ENCODE measurements at regions not wholly inside any gene's neighbourhood (a gene's known extent, or its start where the extent isn't known, plus 50 kb on each side); places are given as distances from the start of the nearest gene placed in this dataset.
"Not testable (repeated sequence)": the region's sequence is repeated elsewhere in the genome, so short reads cannot be mapped to it uniquely, and the experiment has no call there.

DNA sequence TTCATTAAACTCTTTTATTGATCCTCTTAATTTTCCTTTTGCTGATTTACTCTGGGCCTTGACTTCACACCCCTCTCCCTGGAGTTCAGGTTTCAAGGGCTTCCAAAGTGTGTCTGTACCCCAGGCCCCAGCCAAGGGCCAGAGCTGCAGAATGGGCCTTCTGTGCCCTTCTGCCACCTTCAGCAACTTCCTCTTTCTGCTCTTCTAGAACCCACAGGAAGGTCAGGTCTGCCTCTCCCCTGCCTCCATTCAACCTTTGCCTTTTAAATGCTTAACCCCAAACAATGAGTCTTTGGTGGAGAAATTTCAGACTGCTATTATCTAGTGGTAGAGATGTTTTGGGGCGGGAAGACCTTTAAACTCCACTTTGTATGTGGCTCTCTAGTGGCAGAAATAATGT lies 63.1 kb downstream of the TSN start:
- no peak for ATAC-seq

DNA sequence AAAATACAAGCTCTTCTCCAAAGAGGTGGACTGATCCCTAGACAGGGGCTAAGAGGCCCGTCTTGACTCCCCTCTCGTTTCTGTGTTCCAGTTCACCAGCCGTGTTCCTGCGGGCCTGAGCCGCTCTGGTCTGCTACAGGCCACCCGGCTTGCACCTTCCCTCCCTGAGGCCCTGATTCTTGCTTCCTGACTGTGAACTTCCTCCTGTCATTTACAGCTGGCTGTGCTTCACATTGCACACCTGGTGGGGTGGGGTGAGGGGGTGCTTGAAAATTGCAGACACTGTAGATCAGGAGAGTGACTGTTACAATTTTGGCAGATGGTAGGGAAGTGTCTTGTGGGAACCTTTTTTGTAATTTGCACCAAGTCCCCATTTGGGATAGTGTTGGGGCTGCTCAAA lies 64.4 kb downstream of the TSN start:
- ATAC-seq = no peak

GRCh38 chr2:121821476-121822158 lies 66.2 kb downstream of the TSN start:
- ATAC-seq = no peak

DNA sequence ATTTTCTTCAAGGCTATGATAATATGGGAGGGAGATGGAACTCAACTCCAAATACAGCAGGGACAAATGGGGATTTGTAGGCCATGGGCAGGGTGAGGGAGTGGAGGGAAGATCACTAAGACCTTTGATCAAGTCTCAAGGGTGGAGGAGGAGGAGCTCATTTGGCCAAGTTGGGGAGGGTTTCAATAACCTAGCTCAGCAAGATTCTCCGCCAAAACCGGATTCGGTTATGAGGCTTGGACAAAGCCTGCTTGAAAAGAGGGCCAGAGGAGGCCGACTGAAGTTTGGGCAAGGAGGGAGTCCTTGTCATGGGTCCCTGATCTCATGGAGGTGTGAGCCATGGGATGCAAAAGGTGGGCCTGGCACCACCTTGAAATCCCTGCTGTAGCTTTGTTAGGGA lies 68.8 kb downstream of the TSN start:
- no peak for ATAC-seq

DNA sequence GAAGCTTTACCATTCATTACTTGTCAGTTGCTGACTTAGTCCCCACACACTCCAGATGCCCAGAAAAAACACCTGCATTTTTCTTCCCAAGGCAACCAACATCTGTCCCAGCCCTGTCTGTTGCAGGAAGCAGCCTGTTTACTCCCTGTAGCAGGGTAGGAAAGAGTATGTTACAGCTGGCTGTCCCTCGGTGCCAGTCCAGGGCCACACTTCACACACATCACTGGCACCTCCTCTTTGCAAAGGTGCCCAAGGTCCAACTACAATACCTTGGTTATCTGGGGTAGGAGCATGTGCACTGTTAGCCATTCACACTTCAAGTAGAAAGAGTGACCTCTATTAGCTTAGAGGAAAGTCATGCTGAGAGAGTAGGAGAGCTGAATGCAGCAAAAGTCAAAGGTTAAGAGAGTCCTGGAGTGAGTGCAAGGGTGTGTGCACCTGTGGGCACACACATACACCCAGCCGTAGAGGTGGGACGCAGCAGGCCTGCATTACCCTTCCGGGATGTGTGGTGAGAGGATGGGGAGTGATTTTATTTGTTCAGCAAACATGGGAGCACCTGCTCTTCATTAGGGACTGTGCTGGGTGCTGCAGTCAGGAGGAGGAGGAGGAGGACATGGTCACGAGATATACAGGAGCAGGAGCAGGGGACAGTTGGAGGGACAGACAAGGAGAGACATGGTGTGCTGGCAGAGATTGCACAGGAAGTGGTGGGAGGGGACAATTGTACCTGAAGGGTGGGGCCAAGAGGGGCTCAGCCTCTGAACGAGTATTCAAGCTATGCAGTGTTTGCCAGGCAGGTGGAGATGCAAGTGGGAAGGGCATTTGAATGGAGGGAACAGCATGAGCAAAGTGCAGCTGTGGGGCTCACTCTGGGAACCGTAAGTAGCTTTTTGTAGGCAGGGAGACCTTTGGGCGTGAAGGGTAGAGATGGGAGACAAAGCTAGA lies 69.8 kb downstream of the TSN start:
- ATAC-seq = no peak

- no peak for ATAC-seq
Measured at GRCh38 chr2:121826036-121826435, 70.6 kb downstream of the TSN start.

DNA sequence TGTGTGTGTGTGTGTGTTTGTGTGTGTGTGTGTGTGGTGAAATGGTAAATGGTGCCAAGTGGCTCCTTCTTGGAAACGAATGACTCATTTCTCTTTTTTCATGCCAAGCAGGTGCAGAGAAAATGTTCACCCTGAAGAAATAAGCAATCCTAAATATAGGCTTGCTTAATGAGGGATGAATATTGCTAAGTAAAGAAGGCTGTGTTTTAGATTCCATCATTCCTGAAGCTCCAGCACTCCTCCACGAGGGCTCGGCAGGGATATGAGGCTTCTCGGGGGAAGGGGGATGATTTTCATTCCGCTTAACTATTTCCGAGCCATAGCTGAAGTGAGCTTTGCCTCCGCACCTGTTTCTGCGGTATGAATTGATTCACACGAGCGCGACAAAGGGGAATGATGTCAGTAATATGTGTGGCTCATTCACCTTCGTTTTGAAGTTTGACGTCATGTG lies 72.9 kb downstream of the TSN start:
- ATAC-seq = no peak

DNA sequence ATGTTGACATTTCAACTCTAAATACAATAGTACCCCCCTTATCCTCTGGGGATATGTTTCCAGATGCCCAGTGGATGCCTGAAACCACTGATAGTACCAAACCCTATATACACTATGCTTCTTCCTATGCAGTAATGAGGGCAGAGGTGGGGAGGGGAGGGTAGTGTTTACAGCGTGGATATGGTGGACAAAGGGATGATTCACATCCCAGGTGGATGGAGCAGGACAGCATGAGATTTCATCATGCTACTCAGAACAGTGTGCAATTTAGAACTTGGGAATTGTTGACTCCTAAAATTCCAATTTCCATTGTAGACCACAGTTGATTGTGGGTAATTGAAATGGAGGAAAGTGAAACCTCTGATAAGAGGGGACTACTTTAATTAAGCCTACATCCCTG lies 75.4 kb downstream of the TSN start:
- no peak for ATAC-seq

DNA sequence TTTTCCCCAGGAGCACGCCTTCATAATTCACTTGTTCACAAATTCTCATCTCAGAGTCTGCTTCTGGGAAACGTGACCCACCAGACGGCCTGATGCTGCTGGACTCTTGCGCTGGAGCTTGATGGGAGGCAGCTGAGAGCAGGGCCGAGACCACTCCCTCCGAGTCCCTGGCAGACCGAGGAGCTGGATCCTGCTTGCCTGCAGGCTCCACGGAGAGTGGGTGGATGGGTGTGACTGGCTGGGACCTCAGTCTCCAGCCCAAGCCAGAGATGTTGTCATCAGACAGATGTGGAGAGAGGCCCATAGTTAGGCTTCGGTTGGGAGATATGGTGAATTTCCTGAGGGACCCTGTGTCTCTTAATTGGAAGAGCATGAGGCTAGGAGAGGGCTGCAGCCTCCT lies 76.4 kb downstream of the TSN start:
- ATAC-seq = no peak

GRCh38 chr2:121832412-121833357 lies 77.2 kb downstream of the TSN start:
- no peak for ATAC-seq

DNA sequence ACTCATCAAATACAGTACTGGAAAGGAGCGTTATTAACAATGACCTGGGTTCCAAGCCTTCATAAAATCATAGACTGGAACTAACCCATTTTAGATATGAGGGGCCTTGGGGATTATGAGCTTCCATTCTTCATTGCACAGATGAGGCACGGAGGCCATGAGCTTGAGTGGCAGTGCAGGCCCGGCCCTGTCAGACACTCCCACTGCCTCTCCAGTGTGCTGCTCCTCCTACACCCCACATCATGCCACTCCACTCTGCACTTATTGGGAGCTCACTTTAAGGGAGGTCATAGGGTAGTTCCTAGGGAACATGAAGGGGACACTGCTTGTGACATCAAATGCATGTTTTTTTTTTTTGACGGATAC lies 77.9 kb downstream of the TSN start:
- no peak for ATAC-seq

DNA sequence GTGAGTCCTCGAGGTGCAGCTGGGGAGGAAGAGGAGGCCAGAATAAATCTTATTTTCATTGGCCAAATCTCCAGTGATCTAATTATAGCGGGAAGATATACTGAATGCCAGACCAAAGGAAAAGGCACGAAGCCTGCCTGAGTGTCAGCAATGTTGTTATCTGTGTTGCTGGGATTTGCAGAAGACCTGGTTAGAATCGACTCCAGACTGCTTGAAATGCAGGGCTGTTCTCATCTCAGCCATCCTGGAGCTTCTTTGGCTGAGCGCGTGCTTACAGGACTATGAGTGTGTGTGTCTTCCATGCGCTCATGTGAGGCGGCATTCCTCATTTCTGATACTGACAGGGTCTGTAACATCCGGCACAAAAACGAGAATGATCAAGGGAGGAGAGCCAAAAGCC lies 81.2 kb downstream of the TSN start:
- no peak for ATAC-seq

- no peak for ATAC-seq
Measured at GRCh38 chr2:121837591-121837990, 82.1 kb downstream of the TSN start.

DNA sequence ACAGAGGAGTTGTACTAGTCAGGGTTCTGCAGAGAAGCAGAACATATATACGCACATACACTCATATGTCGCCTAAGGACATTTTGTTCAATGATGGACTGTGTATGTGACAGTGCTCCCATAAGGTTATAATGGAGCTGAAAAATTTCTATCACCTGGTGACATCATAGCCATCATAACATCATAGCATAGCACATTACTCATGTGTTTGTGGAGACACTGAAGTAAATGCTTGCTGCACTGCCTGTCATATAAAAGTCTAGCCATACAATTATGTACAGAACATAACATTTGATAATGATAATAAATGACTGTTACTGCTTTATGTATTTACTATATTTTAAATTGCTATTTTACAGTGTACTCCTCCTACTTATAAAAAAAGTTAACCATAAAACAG lies 83.1 kb downstream of the TSN start:
- ATAC-seq = no peak

DNA sequence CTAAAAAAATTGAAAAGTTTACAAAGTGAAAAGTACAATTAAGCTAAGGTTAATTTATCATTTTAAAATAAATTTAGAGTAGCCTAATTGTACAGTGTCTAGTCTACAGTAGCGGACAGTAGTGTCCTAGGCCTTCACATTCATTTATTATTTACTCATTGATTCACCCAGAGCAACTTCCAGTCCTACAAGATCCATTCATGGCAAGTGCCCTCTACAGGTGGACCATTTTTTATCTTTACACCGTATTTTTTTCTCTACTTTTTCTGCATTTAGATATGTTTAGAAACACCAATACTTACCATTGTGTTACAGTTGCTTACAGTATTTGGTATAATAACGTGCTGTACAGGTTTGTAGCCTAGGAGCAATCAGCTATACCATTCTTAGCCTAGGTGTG lies 84.1 kb downstream of the TSN start:
- no peak for ATAC-seq

- ATAC-seq = no peak
Measured at GRCh38 chr2:121849236-121849635, 93.8 kb downstream of the TSN start.

DNA sequence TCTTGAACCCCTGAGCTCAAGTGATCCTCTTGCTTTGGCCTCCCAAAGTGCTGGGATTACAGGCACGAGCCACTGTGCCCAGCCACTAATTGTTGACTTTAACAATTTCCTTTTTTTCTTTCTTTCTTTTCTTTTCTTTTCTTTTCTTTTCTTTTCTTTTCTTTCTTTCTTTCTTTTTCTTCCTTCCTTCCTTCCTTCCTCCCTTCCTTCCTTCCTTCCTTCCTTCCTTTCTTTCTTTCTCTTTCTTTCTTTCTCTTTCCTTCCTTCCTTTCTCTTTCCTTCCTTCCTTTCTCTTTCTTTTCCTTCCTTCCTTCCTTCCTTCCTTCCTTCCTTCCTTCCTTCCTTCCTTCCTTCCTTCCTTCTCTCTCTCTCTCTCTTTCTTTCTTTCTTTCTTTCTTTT lies 97.7 kb downstream of the TSN start:
- not testable (repeated sequence) for ATAC-seq

DNA sequence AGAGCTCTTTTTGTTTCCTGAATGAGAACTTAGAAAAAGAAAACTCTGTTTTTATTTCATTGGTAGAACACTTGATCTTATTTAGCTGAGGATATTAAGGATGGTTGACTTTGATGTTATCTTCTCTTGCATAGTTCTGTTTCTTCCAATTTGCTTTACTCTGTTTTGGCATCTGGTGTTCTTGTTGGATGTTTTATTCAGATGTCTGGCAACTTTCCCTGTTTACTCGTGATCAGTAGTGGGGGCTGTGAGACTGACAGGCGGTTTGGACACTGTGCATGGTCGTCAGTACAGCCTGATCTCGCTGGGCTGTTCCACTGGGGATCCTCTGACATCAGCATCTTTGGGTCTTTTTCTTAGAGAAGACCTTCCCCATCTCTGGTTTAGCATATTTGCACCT lies 100.1 kb downstream of the TSN start:
- no peak for ATAC-seq

DNA sequence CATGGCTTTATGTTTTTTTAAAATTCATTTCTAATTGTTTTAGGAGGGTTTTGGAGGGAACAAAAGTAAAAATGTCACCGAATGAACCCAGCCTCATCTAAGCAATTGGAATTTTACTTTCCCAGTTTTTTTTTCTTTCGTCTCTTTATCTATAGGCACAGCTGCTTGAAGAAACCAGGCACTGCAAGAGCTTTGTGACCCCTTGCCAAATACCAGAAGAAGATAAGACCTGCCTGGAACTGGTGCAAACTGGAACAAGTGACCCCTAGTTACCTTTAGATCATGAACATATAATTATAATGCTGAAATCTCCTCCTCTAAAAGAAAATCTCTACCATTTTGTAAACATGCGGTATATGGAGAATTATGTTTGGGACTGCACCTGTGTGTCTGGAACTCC lies 100.9 kb downstream of the TSN start:
- no peak for ATAC-seq

DNA sequence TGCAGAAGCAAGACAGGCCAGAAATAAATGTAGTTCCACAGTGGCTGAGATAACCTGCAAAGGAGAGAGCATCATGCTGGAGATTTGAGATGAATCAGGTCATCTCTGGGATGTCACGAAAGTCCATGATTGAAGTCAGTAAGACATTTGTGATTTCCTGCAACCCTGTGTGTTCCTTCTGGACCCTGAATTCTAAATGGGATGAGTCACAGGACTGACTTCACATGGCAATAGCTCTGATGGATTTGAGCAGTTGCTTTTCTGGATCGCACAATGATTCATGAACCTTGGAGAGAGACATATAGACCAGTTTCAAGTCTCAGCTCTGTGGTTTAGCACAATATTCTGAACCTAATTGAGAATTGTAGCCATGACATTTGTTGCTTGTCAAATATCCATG lies 102.9 kb downstream of the TSN start:
- ATAC-seq = no peak

DNA sequence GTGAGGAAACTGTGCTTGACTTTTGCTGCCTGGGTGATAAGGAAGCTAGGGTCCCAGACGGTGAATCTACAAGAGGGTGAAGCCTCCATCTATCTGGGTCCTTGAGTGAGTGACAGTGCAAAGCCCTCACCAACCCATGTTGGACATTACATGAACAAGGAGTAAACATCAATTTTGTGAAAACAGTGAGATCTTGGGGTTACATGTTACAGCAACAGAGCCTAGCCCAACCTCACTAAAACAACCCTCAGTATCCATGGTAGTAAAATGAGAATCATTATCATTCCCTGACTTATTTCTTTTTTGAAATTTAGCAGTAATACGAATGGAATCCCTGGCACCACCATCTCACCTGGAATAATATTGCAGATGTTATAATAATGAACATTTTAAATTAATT lies 103.4 kb downstream of the TSN start:
- no peak for ATAC-seq

DNA sequence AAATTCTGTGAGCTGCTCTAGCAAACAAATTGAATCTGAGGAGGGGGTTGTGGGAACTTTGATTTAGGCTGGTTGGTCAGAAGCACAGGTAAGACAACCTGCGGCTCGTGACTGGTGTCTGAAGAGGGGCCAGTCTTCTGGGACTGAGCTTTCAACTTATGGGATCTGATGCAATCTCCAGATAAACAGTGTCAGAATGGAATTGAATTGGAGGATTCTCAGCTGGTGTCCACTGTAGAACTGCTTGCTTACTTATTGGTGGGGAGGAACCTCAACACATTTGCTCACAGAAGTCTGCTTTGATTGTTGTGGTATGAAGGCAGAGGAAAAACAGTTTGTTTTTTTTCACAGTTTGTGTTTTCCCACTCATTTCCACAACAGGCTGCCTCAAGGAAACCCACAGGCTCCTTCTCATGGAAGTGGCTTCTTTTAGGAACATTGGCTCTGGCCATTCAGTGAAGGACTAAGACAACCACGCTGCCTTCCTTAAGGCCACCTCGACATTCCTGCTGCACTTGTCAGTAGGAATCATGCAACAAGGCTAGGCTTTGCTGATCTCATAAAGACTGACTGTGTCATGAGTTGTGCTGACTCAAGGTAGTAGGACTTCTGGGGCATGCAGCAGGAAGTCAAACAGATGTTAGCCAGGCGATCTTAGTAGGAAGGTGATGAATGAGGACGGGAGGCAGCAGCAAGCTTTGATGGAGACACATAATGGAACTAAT lies 104.7 kb downstream of the TSN start:
- ATAC-seq = no peak

All from activated CD4-positive, CD25-positive, alpha-beta regulatory T cell treated with anti-CD3 and anti-CD28 coated beads, Interleukin-2, amount 50 U/mL, for 24 hours (primary cell).